Lung (tissue), 11 donors: ENCODE measurements at regions not wholly inside any gene's neighbourhood (a gene's known extent, or its start where the extent isn't known, plus 50 kb on each side); places are given as distances from the start of the nearest gene placed in this dataset.

Experiments used
- ATAC-seq: fragments of 200-7000 bp; cut with Tn5 transposase; one replicate; pipeline ENCODE4 v1.9.1; 2020; ENCODE audit warnings: moderate number of reproducible peaks; ENCODE audit not compliant: insufficient read depth, low FRiP score
- DNase-seq, 3 donors: peaks; one replicate each; pipeline ENCODE4 v3.0.0-alpha.2; 2013 to 2017
- H3K27ac ChIP-seq, 2 donors: one replicate each; pipeline ENCODE4 v1.5.1; 2013; ENCODE audit warnings: mild to moderate bottlenecking in 2 of 2, moderate library complexity in 2 of 2, control low read depth in 1 of 2, inconsistent platforms in 1 of 2, low read depth in 1 of 2, low read length in 1 of 2
- H3K27me3 ChIP-seq, 3 donors: one replicate each; pipeline ENCODE4 v1.5.1; 2013; ENCODE audit warnings: low read length in 2 of 3; ENCODE audit not compliant: control insufficient read depth in 3 of 3, insufficient read depth in 3 of 3
- H3K36me3 ChIP-seq, 4 donors: one replicate each; pipeline ENCODE4 v1.5.1; 2013; ENCODE audit warnings: low read length in 4 of 4, mild to moderate bottlenecking in 1 of 4, moderate library complexity in 1 of 4; ENCODE audit not compliant: control insufficient read depth in 4 of 4, insufficient read depth in 4 of 4
- H3K4me1 ChIP-seq, 5 donors: one replicate each; pipeline ENCODE4 v1.5.1; 2013; ENCODE audit warnings: low read length in 5 of 5, mild to moderate bottlenecking in 2 of 5, moderate library complexity in 1 of 5; ENCODE audit not compliant: control insufficient read depth in 5 of 5, insufficient read depth in 5 of 5
- H3K4me3 ChIP-seq: one replicate; pipeline ENCODE4 v1.5.1; 2013; ENCODE audit warnings: mild to moderate bottlenecking, control low read depth, moderate library complexity
- H3K9ac ChIP-seq, 2 donors: one replicate each; pipeline ENCODE4 v1.5.1; 2013; ENCODE audit warnings: low read length in 2 of 2, control low read depth in 1 of 2; ENCODE audit not compliant: insufficient read depth in 1 of 2
- H3K9me3 ChIP-seq, 4 donors: one replicate each; pipeline ENCODE4 v1.5.1; 2013; ENCODE audit warnings: low read length in 3 of 4, mild to moderate bottlenecking in 1 of 4, moderate library complexity in 1 of 4; ENCODE audit not compliant: control insufficient read depth in 4 of 4, insufficient read depth in 3 of 4
- CTCF ChIP-seq: IDR thresholded peaks from 2 replicates; pipeline ENCODE4 v1.5.1; 2012; ENCODE audit warnings: mild to moderate bottlenecking; ENCODE audit errors: control extremely low read depth, extremely low read depth
- WGBS, 2 donors: extraction: QIAGEN DNeasy Blood & Tissue Kit; methylation state at CpG; one replicate each; pipeline ENCODE4 v1.1.7; 2013; 5-methylcytosine and 5-hydroxymethylcytosine counted together
- donor health status: control.
- donor health status: control.
- donor health status: Bipolar disorder and iron deficiency.
- donor health status: healthy.
- donor health status: DM: yes; HTN: yes; CAD: no.

DNA sequence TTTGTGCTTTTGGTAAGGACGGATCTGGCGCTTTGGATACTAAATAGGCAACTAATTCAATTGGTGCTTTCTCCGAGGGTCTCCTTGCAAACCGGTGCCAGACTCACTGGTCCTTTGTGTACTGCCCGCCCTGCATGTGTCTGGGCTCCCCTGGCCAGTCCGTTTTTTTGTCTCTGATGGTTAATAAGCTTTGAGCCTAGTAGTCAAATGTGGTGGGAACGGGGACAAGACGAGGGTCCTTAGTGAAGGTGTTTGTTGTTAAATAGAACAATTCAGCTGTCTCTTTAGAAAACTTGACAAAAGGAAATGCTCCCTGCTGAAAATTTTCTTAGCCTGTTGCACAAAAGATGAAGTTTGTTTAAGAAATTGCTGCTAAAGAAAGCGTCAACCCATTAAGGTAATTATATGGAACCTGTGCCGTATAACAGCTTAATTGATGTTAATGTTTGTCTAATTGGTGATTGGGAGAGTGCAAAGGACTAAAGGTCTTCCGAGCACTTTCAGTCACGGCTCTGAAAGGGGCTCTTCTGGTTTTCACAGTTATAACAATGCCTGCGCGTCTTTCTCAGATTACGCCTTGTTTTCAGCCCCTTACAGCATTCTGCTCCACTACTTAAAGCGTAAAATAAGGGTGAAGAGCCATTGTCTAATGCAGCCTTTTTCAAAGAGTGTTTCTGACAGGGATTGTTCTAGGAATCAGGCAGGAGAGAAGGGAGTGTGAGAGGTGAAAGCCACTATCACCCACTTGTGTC, 537.4 kb downstream of the PRKD1 start:
- no peaks in the 10 kb centered on the region for H3K4me1 ChIP-seq
- no peak overlapping the region for H3K9ac ChIP-seq
- no peak overlapping the region for H3K4me3 ChIP-seq
- DNase-seq (no peak), ATAC-seq (no peak)
- TF ChIP-seq CTCF = no peak
- no peak overlapping the region for H3K27ac ChIP-seq
- WGBS, 2 donors = 27 to 34% methylated on average over 16 of the region's 16 CpGs
- H3K36me3 ChIP-seq = no peaks in the 10 kb centered on the region
- no peaks in the 10 kb centered on the region for H3K9me3 ChIP-seq
- peaks cover 0 to 10% (median 3%) of the 10 kb centered on the region in 3 donors for H3K27me3 ChIP-seq

- Histone ChIP-seq H3K4me3 (no peak overlapping the region), H3K9me3 (no peaks in the 10 kb centered on the region), H3K4me1 (no peaks in the 10 kb centered on the region), H3K27ac (no peak overlapping the region), H3K9ac (no peak overlapping the region), H3K27me3 (peaks cover 0 to 10% (median 3%) of the 10 kb centered on the region in 3 donors), H3K36me3 (no peaks in the 10 kb centered on the region)
- no peak for DNase-seq
- 66 to 80% methylated on average over 4 of the region's 4 CpGs for WGBS, 2 donors
- ATAC-seq = no peak
- no peak for TF ChIP-seq CTCF
Observed at GRCh38 chr14:29391231-29391630, 536.4 kb downstream of the PRKD1 start.

GRCh38 chr14:29391801-29392200, 535.8 kb downstream of the PRKD1 start:
- H3K4me3 ChIP-seq = no peak overlapping the region
- H3K27ac ChIP-seq = no peak overlapping the region
- no peak for ATAC-seq
- no peak overlapping the region for H3K9ac ChIP-seq
- no peak for DNase-seq
- peaks cover 0 to 10% (median 3%) of the 10 kb centered on the region in 3 donors for H3K27me3 ChIP-seq
- H3K9me3 ChIP-seq = no peaks in the 10 kb centered on the region
- 44 to 59% methylated on average over 2 of the region's 2 CpGs for WGBS, 2 donors
- H3K36me3 ChIP-seq = no peaks in the 10 kb centered on the region
- no peak for TF ChIP-seq CTCF
- H3K4me1 ChIP-seq = no peaks in the 10 kb centered on the region

DNA sequence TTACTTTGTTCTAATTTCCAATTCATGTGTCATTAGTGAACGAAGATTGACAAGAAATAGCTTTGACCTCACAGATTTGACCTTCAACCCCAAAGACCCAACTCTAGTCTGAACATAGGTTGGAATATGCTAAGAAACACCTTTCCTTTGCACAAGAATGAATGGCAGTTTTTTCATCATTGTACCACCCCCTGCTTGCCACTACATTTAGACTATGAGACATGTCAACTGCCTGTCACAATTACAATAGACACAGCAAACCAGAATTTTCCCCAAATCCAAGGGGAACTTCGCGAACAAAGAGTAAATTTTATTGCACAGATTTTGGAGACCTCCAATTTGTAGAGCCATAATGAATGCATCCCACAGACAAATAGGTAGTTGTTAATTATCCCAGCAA, 535.4 kb downstream of the PRKD1 start:
- no peaks in the 10 kb centered on the region for H3K9me3 ChIP-seq
- 81 to 82% methylated on average over 3 of the region's 3 CpGs for WGBS, 2 donors
- no peak overlapping the region for H3K4me3 ChIP-seq
- H3K4me1 ChIP-seq = no peaks in the 10 kb centered on the region
- ATAC-seq (no peak), DNase-seq (no peak)
- no peak overlapping the region for H3K9ac ChIP-seq
- H3K27ac ChIP-seq = no peak overlapping the region
- peaks cover 0 to 10% (median 3%) of the 10 kb centered on the region in 3 donors for H3K27me3 ChIP-seq
- TF ChIP-seq CTCF = no peak
- H3K36me3 ChIP-seq = no peaks in the 10 kb centered on the region
